ENCODE measurements at regions not wholly inside any gene's neighbourhood (a gene's known extent, or its start where the extent isn't known, plus 50 kb on each side); places are given as distances from the start of the nearest gene placed in this dataset.
A peak's percentile ranks its signal among the peaks of the same experiment; 100 is the strongest.

GRCh38 chr5:165508861-165509260, 2003.4 kb downstream of the MAT2B start:
- Histone ChIP-seq H3K27ac (no peak overlapping the region), H3K27me3 (no peaks in the 10 kb centered on the region), H3K4me1 (no peaks in the 10 kb centered on the region), H3K36me3 (no peaks in the 10 kb centered on the region), H3K9me3 (peaks cover 0 to 23% of the 10 kb centered on the region in 2 donors), H3K4me3 (no peak overlapping the region)
- TF ChIP-seq CTCF (IDR thresholded peaks at IDR 0.05), result peak in 1 of 2 donors; percentile 36
- no peak for DNase-seq (ENCODE audit: low spot score)

- no peak overlapping the region for H3K27ac ChIP-seq
- no peak overlapping the region for H3K4me3 ChIP-seq
- no peaks in the 10 kb centered on the region for H3K36me3 ChIP-seq
- H3K27me3 ChIP-seq, result no peaks in the 10 kb centered on the region
- no peaks in the 10 kb centered on the region for H3K9me3 ChIP-seq
- H3K4me1 ChIP-seq, result no peaks in the 10 kb centered on the region
- TF ChIP-seq CTCF (IDR thresholded peaks at IDR 0.05), result no peak
- no peak for DNase-seq (ENCODE audit: low spot score)
These were observed 2016.6 kb downstream of the MAT2B start for GRCh38 chr5:165521816-165522610.

- Histone ChIP-seq H3K27ac (no peak overlapping the region), H3K4me3 (no peak overlapping the region), H3K4me1 (no peaks in the 10 kb centered on the region), H3K27me3 (no peaks in the 10 kb centered on the region), H3K36me3 (no peaks in the 10 kb centered on the region), H3K9me3 (no peaks in the 10 kb centered on the region)
- no peak for DNase-seq (ENCODE audit: low spot score)
- no peak for TF ChIP-seq CTCF (IDR thresholded peaks at IDR 0.05)
These were observed 2019.9 kb downstream of the MAT2B start for GRCh38 chr5:165525271-165525670.

- no peak for DNase-seq (ENCODE audit: low spot score)
- no peaks in the 10 kb centered on the region for H3K27me3 ChIP-seq
- H3K9me3 ChIP-seq, result no peaks in the 10 kb centered on the region
- H3K27ac ChIP-seq, result no peak overlapping the region
- no peak for TF ChIP-seq CTCF (IDR thresholded peaks at IDR 0.05)
- H3K36me3 ChIP-seq, result no peaks in the 10 kb centered on the region
- H3K4me3 ChIP-seq, result no peak overlapping the region
- H3K4me1 ChIP-seq, result no peaks in the 10 kb centered on the region
These were observed 2020.9 kb downstream of the MAT2B start for GRCh38 chr5:165526357-165526756.

GRCh38 chr5:165527577-165527976, 2022.2 kb downstream of the MAT2B start:
- H3K27ac ChIP-seq, result no peak overlapping the region
- H3K4me3 ChIP-seq, result no peak overlapping the region
- DNase-seq (ENCODE audit: low spot score), result no peak
- no peak for TF ChIP-seq CTCF (IDR thresholded peaks at IDR 0.05)
- H3K9me3 ChIP-seq, result no peaks in the 10 kb centered on the region
- H3K36me3 ChIP-seq, result no peaks in the 10 kb centered on the region
- H3K27me3 ChIP-seq, result no peaks in the 10 kb centered on the region
- no peaks in the 10 kb centered on the region for H3K4me1 ChIP-seq

GRCh38 chr5:165538065-165538464, 2032.6 kb downstream of the MAT2B start:
- TF ChIP-seq CTCF (IDR thresholded peaks at IDR 0.05), result no peak
- H3K27me3 ChIP-seq, result no peaks in the 10 kb centered on the region
- no peak overlapping the region for H3K4me3 ChIP-seq
- no peaks in the 10 kb centered on the region for H3K4me1 ChIP-seq
- no peak overlapping the region for H3K27ac ChIP-seq
- H3K9me3 ChIP-seq, result no peaks in the 10 kb centered on the region
- no peaks in the 10 kb centered on the region for H3K36me3 ChIP-seq
- no peak for DNase-seq (ENCODE audit: low spot score)
